ENCODE measurements at regions not wholly inside any gene's neighbourhood (a gene's known extent, or its start where the extent isn't known, plus 50 kb on each side); places are given as distances from the start of the nearest gene placed in this dataset.
"Not testable (repeated sequence)": the region's sequence is repeated elsewhere in the genome, so short reads cannot be mapped to it uniquely, and the experiment has no call there.

DNA sequence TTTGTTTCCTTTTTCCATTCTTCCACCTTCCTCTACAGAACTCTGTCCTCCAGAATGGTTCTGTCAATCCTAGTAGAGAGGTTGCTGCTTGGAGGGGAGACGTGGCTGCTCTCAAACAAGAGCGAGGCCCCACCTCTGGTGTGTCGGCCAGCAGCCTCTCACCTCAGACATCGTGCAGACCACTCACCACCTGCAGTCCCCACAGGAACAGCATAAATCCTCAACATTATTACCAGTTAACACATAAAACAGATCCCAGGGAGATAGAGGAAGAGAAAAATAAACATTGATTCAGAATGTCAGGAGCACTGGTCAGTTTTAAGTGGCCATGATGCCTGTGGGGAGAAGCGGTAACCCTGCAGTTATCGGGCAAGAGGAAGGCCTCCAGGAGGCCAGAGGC, 485.9 kb upstream of the DPP6 start:
- Histone ChIP-seq H3K27me3 (ENCODE audit: insufficient read depth, low read depth, low read length) (no peaks in the 10 kb centered on the region), H2AFZ (ENCODE audit: low read depth, low read length) (no peak overlapping the region), H3F3A (ENCODE audit: insufficient read depth, low read length, poor library complexity, severe bottlenecking) (no peaks in the 10 kb centered on the region), H3K36me3 (ENCODE audit: insufficient read depth, low read length) (no peaks in the 10 kb centered on the region), H3K4me3 (ENCODE audit: low read length) (no peak overlapping the region), H3K79me2 (replicated peaks; ENCODE audit: insufficient read depth, low read length) (no peaks in the 10 kb centered on the region), H3K27ac (ENCODE audit: low read length) (no peak overlapping the region), H3K9me2 (ENCODE audit: insufficient read depth, low read length) (no peaks in the 10 kb centered on the region), H3K9ac (ENCODE audit: low read length) (no peak overlapping the region), H4K20me1 (ENCODE audit: insufficient read depth) (no peaks in the 10 kb centered on the region), H3K9me3 (ENCODE audit: low read length) (no peaks in the 10 kb centered on the region), H3K4me2 (ENCODE audit: low read length) (no peak overlapping the region)
- TF ChIP-seq POLR2AphosphoS5 (IDR thresholded peaks at IDR 0.05) (no peak), EP300 (conservative IDR thresholded peaks at IDR 0.05; ENCODE audit: poor library complexity, severe bottlenecking) (no peak), SMC3 (conservative IDR thresholded peaks at IDR 0.05; ENCODE audit: poor library complexity) (no peak), EZH2 (IDR thresholded peaks at IDR 0.05; ENCODE audit: borderline replicate concordance, insufficient read depth, low read length, poor library complexity, severe bottlenecking) (no peak), RAD21 (conservative IDR thresholded peaks at IDR 0.05) (no peak), MXI1 (conservative IDR thresholded peaks at IDR 0.05; ENCODE audit: poor library complexity, severe bottlenecking) (no peak), TAF1 (IDR thresholded peaks at IDR 0.05; ENCODE audit: low read depth) (no peak)
- TF ChIP-seq, protein P1, sequence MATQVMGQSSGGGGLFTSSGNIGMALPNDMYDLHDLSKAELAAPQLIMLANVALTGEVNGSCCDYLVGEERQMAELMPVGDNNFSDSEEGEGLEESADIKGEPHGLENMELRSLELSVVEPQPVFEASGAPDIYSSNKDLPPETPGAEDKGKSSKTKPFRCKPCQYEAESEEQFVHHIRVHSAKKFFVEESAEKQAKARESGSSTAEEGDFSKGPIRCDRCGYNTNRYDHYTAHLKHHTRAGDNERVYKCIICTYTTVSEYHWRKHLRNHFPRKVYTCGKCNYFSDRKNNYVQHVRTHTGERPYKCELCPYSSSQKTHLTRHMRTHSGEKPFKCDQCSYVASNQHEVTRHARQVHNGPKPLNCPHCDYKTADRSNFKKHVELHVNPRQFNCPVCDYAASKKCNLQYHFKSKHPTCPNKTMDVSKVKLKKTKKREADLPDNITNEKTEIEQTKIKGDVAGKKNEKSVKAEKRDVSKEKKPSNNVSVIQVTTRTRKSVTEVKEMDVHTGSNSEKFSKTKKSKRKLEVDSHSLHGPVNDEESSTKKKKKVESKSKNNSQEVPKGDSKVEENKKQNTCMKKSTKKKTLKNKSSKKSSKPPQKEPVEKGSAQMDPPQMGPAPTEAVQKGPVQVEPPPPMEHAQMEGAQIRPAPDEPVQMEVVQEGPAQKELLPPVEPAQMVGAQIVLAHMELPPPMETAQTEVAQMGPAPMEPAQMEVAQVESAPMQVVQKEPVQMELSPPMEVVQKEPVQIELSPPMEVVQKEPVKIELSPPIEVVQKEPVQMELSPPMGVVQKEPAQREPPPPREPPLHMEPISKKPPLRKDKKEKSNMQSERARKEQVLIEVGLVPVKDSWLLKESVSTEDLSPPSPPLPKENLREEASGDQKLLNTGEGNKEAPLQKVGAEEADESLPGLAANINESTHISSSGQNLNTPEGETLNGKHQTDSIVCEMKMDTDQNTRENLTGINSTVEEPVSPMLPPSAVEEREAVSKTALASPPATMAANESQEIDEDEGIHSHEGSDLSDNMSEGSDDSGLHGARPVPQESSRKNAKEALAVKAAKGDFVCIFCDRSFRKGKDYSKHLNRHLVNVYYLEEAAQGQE (IDR thresholded peaks at IDR 0.05; ENCODE audit: borderline replicate concordance): no peak
- TF ChIP-seq, protein P2, sequence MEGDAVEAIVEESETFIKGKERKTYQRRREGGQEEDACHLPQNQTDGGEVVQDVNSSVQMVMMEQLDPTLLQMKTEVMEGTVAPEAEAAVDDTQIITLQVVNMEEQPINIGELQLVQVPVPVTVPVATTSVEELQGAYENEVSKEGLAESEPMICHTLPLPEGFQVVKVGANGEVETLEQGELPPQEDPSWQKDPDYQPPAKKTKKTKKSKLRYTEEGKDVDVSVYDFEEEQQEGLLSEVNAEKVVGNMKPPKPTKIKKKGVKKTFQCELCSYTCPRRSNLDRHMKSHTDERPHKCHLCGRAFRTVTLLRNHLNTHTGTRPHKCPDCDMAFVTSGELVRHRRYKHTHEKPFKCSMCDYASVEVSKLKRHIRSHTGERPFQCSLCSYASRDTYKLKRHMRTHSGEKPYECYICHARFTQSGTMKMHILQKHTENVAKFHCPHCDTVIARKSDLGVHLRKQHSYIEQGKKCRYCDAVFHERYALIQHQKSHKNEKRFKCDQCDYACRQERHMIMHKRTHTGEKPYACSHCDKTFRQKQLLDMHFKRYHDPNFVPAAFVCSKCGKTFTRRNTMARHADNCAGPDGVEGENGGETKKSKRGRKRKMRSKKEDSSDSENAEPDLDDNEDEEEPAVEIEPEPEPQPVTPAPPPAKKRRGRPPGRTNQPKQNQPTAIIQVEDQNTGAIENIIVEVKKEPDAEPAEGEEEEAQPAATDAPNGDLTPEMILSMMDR (IDR thresholded peaks at IDR 0.05; ENCODE audit: poor library complexity, severe bottlenecking): no peak

DNA sequence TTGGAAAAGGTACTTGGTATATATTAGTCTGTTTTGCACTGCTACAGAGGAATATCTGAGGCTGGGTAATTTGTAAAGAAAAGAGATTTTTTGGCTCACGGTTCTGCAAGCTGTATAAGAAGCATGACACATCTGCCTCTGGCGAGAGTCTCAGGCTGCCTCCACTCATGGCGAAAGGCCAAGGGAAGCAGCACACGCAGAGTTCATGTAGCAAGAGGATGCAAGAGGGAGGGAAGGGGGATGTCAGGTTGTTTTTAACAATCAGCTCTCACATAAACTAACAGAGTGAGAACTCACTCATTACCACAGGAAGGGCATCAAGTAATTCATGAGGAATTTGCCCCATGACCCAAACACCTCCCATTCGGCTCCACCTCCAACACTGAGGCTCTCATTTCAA, 484.8 kb upstream of the DPP6 start:
- H3K4me3 ChIP-seq (ENCODE audit: low read length): no peak overlapping the region
- no peak overlapping the region for H3K4me2 ChIP-seq (ENCODE audit: low read length)
- H3K9me3 ChIP-seq (ENCODE audit: low read length): no peaks in the 10 kb centered on the region
- no peak overlapping the region for H3K27ac ChIP-seq (ENCODE audit: low read length)
- H3K79me2 ChIP-seq (replicated peaks; ENCODE audit: insufficient read depth, low read length): no peaks in the 10 kb centered on the region
- H4K20me1 ChIP-seq (ENCODE audit: insufficient read depth): no peaks in the 10 kb centered on the region
- no peak overlapping the region for H3K9ac ChIP-seq (ENCODE audit: low read length)
- no peaks in the 10 kb centered on the region for H3K36me3 ChIP-seq (ENCODE audit: insufficient read depth, low read length)
- no peak overlapping the region for H2AFZ ChIP-seq (ENCODE audit: low read depth, low read length)
- TF ChIP-seq, protein P2 (IDR thresholded peaks at IDR 0.05; ENCODE audit: poor library complexity, severe bottlenecking): no peak
- TF ChIP-seq RAD21 (conservative IDR thresholded peaks at IDR 0.05) (no peak), MXI1 (conservative IDR thresholded peaks at IDR 0.05; ENCODE audit: poor library complexity, severe bottlenecking) (no peak), POLR2AphosphoS5 (IDR thresholded peaks at IDR 0.05) (no peak), EZH2 (IDR thresholded peaks at IDR 0.05; ENCODE audit: borderline replicate concordance, insufficient read depth, low read length, poor library complexity, severe bottlenecking) (no peak), EP300 (conservative IDR thresholded peaks at IDR 0.05; ENCODE audit: poor library complexity, severe bottlenecking) (no peak), SMC3 (conservative IDR thresholded peaks at IDR 0.05; ENCODE audit: poor library complexity) (no peak), TAF1 (IDR thresholded peaks at IDR 0.05; ENCODE audit: low read depth) (no peak)
- TF ChIP-seq, protein P1 (IDR thresholded peaks at IDR 0.05; ENCODE audit: borderline replicate concordance): no peak
- no peaks in the 10 kb centered on the region for H3K9me2 ChIP-seq (ENCODE audit: insufficient read depth, low read length)
- no peaks in the 10 kb centered on the region for H3F3A ChIP-seq (ENCODE audit: insufficient read depth, low read length, poor library complexity, severe bottlenecking)
- H3K27me3 ChIP-seq (ENCODE audit: insufficient read depth, low read depth, low read length): no peaks in the 10 kb centered on the region

DNA sequence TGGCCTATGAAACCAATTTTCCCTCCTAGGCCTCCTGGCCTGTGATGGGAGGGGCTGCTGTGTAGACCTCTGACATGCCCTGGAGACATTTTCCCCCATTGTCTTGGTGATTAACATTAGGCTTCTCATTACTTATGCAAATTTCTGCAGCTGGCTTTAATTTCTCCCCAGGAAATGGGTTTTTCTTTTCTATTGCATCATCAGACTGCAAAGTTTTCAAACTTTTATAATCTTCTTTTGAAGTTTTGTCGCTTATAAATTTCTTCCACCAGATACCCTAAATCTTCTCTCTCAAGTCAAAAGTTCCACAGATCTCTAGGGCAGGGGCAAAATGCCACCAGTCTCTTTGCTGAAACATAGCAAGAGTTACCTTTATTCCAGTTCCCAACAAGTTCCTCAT, 482.7 kb upstream of the DPP6 start:
- not testable (repeated sequence) for H3K36me3 ChIP-seq (ENCODE audit: insufficient read depth, low read length); H3K4me2 ChIP-seq (ENCODE audit: low read length); H3K9me2 ChIP-seq (ENCODE audit: insufficient read depth, low read length); H3K79me2 ChIP-seq (replicated peaks; ENCODE audit: insufficient read depth, low read length); H3F3A ChIP-seq (ENCODE audit: insufficient read depth, low read length, poor library complexity, severe bottlenecking); H3K4me3 ChIP-seq (ENCODE audit: low read length); H3K27me3 ChIP-seq (ENCODE audit: insufficient read depth, low read depth, low read length); H3K9me3 ChIP-seq (ENCODE audit: low read length); H3K9ac ChIP-seq (ENCODE audit: low read length); H4K20me1 ChIP-seq (ENCODE audit: insufficient read depth); H2AFZ ChIP-seq (ENCODE audit: low read depth, low read length); H3K27ac ChIP-seq (ENCODE audit: low read length)
